ENCODE measurements at regions not wholly inside any gene's neighbourhood (a gene's known extent, or its start where the extent isn't known, plus 50 kb on each side); places are given as distances from the start of the nearest gene placed in this dataset.

DNA sequence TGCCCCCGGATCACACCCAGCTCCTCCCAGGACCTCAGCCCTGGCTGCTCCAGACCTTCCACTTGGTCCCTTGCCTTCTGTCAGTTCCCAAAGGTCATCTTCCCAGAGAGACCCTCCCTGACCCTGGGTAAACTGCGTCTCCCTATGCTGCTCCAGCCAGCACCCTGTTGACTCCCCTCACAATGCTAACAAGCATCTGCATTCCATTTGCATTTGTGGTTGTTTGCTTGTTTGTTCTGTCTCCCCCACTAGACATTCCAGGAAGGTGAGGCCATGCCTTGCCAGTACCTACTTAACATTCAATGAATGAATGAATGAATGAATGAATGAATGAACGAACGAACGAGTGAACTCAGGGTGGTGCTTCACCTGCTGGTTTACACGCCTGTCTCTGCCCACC, 171.2 kb downstream of the WSCD1 start:
- DNase-seq (ENCODE audit: low read depth), result no peak
- no peak overlapping the region for H3K4me3 ChIP-seq (ENCODE audit: low read depth, low read length)
- TF ChIP-seq, protein P1, sequence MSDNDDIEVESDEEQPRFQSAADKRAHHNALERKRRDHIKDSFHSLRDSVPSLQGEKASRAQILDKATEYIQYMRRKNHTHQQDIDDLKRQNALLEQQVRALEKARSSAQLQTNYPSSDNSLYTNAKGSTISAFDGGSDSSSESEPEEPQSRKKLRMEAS (IDR thresholded peaks at IDR 0.05; ENCODE audit: low read depth, low read length), result no peak
- TF ChIP-seq, protein P2, sequence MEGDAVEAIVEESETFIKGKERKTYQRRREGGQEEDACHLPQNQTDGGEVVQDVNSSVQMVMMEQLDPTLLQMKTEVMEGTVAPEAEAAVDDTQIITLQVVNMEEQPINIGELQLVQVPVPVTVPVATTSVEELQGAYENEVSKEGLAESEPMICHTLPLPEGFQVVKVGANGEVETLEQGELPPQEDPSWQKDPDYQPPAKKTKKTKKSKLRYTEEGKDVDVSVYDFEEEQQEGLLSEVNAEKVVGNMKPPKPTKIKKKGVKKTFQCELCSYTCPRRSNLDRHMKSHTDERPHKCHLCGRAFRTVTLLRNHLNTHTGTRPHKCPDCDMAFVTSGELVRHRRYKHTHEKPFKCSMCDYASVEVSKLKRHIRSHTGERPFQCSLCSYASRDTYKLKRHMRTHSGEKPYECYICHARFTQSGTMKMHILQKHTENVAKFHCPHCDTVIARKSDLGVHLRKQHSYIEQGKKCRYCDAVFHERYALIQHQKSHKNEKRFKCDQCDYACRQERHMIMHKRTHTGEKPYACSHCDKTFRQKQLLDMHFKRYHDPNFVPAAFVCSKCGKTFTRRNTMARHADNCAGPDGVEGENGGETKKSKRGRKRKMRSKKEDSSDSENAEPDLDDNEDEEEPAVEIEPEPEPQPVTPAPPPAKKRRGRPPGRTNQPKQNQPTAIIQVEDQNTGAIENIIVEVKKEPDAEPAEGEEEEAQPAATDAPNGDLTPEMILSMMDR (IDR thresholded peaks at IDR 0.05; ENCODE audit: low read depth, low read length), result no peak
- no peak for TF ChIP-seq MYC (IDR thresholded peaks at IDR 0.05; ENCODE audit: low read depth, low read length)
- no peak for TF ChIP-seq POLR2A (IDR thresholded peaks at IDR 0.05; ENCODE audit: extremely low read depth, insufficient read length)

DNA sequence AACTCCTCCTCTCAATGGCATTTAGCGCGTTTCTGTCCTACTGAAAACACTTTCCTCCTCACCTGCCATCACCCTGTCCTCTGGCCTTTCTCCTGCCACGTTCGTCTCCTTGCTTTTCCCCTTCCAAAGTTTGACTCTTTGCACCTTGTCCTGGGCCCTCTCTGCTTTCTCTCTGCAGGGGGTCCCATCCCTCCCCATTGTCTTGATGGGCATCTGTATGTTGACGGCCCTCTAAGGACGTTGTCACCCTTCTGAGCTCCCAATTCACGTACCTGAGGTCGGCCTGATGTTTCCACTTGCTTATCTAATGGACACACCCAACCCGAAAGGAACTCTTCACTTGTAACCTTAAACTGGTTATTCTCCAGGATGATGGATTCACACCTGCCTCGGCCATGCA, 170.4 kb downstream of the WSCD1 start:
- H3K4me3 ChIP-seq (ENCODE audit: low read depth, low read length), result no peak overlapping the region
- DNase-seq (ENCODE audit: low read depth), result no peak
- TF ChIP-seq MYC (IDR thresholded peaks at IDR 0.05; ENCODE audit: low read depth, low read length) (no peak), POLR2A (IDR thresholded peaks at IDR 0.05; ENCODE audit: extremely low read depth, insufficient read length) (no peak)
- TF ChIP-seq, protein P2 (IDR thresholded peaks at IDR 0.05; ENCODE audit: low read depth, low read length), result no peak
- TF ChIP-seq, protein P1 (IDR thresholded peaks at IDR 0.05; ENCODE audit: low read depth, low read length), result no peak

DNA sequence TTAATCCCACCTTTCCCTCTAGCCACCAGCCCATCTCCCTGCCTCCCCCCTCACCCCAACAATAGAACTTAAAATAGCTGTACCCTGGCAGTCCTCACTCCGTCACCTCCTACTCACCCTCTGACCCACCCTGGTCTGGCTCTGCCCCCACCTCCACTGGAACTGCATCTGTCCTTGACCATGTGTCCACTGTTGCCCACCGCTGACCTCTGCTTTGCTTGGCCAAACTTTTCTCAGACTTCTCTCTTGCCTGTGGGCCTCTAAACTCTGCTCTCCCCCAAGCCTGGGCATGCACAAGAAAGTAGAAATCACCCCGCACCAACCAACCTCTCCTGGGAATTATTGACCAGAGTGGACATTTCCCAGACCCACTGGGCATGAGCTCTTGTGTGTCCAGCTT, 169.8 kb downstream of the WSCD1 start:
- no peak overlapping the region for H3K4me3 ChIP-seq (ENCODE audit: low read depth, low read length)
- DNase-seq (ENCODE audit: low read depth), result no peak
- TF ChIP-seq, protein P2 (IDR thresholded peaks at IDR 0.05; ENCODE audit: low read depth, low read length), result no peak
- TF ChIP-seq, protein P1 (IDR thresholded peaks at IDR 0.05; ENCODE audit: low read depth, low read length), result no peak
- TF ChIP-seq POLR2A (IDR thresholded peaks at IDR 0.05; ENCODE audit: extremely low read depth, insufficient read length), result no peak
- TF ChIP-seq MYC (IDR thresholded peaks at IDR 0.05; ENCODE audit: low read depth, low read length), result no peak

DNA sequence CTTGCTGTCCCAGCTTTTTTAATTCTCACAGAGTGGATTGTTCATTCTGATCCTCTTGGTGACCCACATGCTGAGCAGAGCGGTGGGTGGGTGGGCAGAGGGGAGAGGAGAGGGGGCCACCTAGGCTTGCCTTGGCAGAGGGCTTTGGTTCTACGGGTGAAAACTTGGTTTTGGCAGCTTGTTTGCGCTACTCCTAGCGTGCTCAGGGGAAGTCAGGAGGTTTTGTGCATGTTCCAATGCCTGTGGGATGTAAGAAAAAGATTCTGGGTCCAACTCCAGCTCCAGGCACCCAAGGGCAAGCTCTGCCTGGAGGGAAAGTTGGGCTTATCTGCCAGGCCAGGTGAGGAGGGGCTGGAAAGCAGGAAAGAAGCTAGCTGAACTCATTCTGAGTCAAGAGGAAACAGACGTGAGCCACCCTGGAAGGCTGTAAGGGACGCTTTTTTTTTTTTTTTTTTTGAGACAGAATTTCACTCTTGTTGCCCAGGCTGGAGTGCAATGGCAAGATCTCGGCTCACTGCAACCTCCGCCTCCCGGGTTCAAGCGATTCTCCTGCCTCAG, 169.1 kb downstream of the WSCD1 start:
- no peak for DNase-seq (ENCODE audit: low read depth)
- no peak for TF ChIP-seq POLR2A (IDR thresholded peaks at IDR 0.05; ENCODE audit: extremely low read depth, insufficient read length)
- TF ChIP-seq MYC (IDR thresholded peaks at IDR 0.05; ENCODE audit: low read depth, low read length), result no peak
- TF ChIP-seq, protein P2 (IDR thresholded peaks at IDR 0.05; ENCODE audit: low read depth, low read length), result no peak
- no peak overlapping the region for H3K4me3 ChIP-seq (ENCODE audit: low read depth, low read length)

DNA sequence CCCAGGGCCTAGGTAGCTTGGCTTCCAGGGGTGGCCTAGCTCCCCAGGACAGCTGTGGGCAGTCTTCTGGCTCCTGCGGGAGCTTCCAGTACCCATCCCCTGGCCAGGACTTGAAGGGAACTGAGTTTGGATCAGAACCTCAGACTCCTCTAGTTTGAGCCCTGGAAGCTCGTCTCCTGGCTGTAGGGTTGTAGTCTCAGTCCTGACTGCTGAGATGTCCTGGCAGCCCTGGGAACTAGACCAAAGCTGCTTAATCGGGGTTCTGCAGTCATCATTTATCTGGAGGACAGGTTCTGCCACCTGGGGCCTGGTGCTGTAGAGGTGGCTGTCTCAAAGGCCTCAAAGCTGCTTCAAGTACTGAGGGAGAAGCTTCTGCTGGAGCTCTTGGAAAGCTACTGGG, 163.7 kb downstream of the WSCD1 start:
- no peak overlapping the region for H3K4me3 ChIP-seq (ENCODE audit: low read depth, low read length)
- TF ChIP-seq MYC (IDR thresholded peaks at IDR 0.05; ENCODE audit: low read depth, low read length) (no peak), POLR2A (IDR thresholded peaks at IDR 0.05; ENCODE audit: extremely low read depth, insufficient read length) (no peak)
- TF ChIP-seq, protein P2 (IDR thresholded peaks at IDR 0.05; ENCODE audit: low read depth, low read length), result no peak
- TF ChIP-seq, protein P1 (IDR thresholded peaks at IDR 0.05; ENCODE audit: low read depth, low read length), result no peak
- DNase-seq (ENCODE audit: low read depth), result no peak

DNA sequence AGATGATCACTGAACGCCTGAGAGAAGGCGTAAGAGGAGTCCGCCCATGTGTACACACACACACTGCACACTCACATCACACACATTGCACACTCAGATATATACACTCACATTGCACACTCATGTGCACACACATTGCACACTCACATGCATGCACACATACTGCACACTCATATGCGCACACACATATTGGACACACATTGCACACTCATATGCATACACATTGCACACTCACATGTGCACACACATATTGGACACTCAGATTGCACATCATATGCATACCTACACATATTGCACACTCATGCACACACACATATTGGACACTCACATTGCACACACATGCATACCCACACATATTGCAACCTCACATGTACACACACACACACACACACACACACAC, 163.2 kb downstream of the WSCD1 start:
- DNase-seq (ENCODE audit: low read depth), result no peak
- H3K4me3 ChIP-seq (ENCODE audit: low read depth, low read length), result no peak overlapping the region
- TF ChIP-seq MYC (IDR thresholded peaks at IDR 0.05; ENCODE audit: low read depth, low read length) (no peak), POLR2A (IDR thresholded peaks at IDR 0.05; ENCODE audit: extremely low read depth, insufficient read length) (no peak)
- TF ChIP-seq, protein P1 (IDR thresholded peaks at IDR 0.05; ENCODE audit: low read depth, low read length), result no peak
- TF ChIP-seq, protein P2 (IDR thresholded peaks at IDR 0.05; ENCODE audit: low read depth, low read length), result no peak

Data from NB4 (cell line).